IMR-90 (cell line): ENCODE measurements at regions not wholly inside any gene's neighbourhood (a gene's known extent, or its start where the extent isn't known, plus 50 kb on each side); places are given as distances from the start of the nearest gene placed in this dataset.
A peak's percentile ranks its signal among the peaks of the same experiment; 100 is the strongest.

Experiments used
- ATAC-seq: fragments of 200-7000 bp; cut with Tn5 transposase; 2 replicates; pipeline ENCODE4 v1.9.1; 2020; ENCODE audit warnings: low read depth, mild to moderate bottlenecking, moderate library complexity
- BruUV-seq: library from RNA; stranded (reverse); fragments of 400-500 nt; replicated peaks from 2 replicates; lab custom pipeline; 2021; lab: Mats Ljungman, UMichigan
- CTCF ChIA-PET: fragments of 300-600 bp; formaldehyde crosslinking; extraction: SDS; loops from one replicate; lab custom pipeline; 2021; ENCODE audit warnings: antibody characterized with exemption; lab: Yijun Ruan, JAX
- POLR2A ChIA-PET: fragments of 300-600 bp; sonication (Branson Sonifier 250); formaldehyde crosslinking; loops from one replicate; lab custom pipeline; 2022; ENCODE audit warnings: antibody characterized with exemption; ENCODE audit not compliant: unreplicated experiment; lab: Charles Lee
- DNase-seq: peaks from one replicate; pipeline ENCODE4 v3.0.0; 2013
- H2AFZ ChIP-seq: replicated peaks from 2 replicates; pipeline ENCODE3; 2013; ENCODE audit warnings: low read length, mild to moderate bottlenecking; ENCODE audit not compliant: poor library complexity
- H2AK5ac ChIP-seq: 2 replicates; pipeline ENCODE4 v1.6.1; 2013; ENCODE audit warnings: low read depth, low read length, inconsistent platforms
- H2AK9ac ChIP-seq: replicated peaks from 2 replicates; pipeline ENCODE3; 2013; ENCODE audit warnings: mild to moderate bottlenecking, low read depth, low read length, moderate library complexity; ENCODE audit not compliant: poor library complexity
- H2BK120ac ChIP-seq: 2 replicates; pipeline ENCODE4 v1.6.1; 2013; ENCODE audit warnings: low read depth, low read length, inconsistent platforms
- H2BK15ac ChIP-seq: 3 replicates; pipeline ENCODE4 v1.6.1; 2013; ENCODE audit warnings: low read depth, low read length, inconsistent platforms
- H2BK20ac ChIP-seq: 2 replicates; pipeline ENCODE4 v1.6.1; 2013; ENCODE audit warnings: low read depth, mild to moderate bottlenecking, inconsistent platforms, low read length, moderate library complexity
- H2BK5ac ChIP-seq: 2 replicates; pipeline ENCODE4 v1.6.1; 2013; ENCODE audit warnings: mild to moderate bottlenecking, low read depth, low read length, inconsistent platforms; ENCODE audit not compliant: poor library complexity, severe bottlenecking
- H3K14ac ChIP-seq: replicated peaks from 2 replicates; pipeline ENCODE4 v1.6.1; 2013; ENCODE audit warnings: low read depth, low read length, inconsistent platforms
- H3K18ac ChIP-seq: 2 replicates; pipeline ENCODE4 v1.6.1; 2013; ENCODE audit warnings: low read depth, low read length, control low read depth
- H3K23ac ChIP-seq: 2 replicates; pipeline ENCODE4 v1.6.1; 2013; ENCODE audit warnings: low read depth, low read length, inconsistent platforms
- H3K27ac ChIP-seq: 2 replicates; pipeline ENCODE4 v1.5.1; 2013; ENCODE audit warnings: mild to moderate bottlenecking, control low read depth, low read length; ENCODE audit not compliant: insufficient read depth
- H3K27me3 ChIP-seq: 2 replicates; pipeline ENCODE4 v1.6.1; 2013; ENCODE audit warnings: low read length; ENCODE audit not compliant: control insufficient read depth, insufficient read depth
- H3K36me3 ChIP-seq: 2 replicates; pipeline ENCODE4 v1.6.1; 2013; ENCODE audit warnings: low read length, mixed read lengths; ENCODE audit not compliant: control insufficient read depth, insufficient read depth
- H3K4ac ChIP-seq: 2 replicates; pipeline ENCODE4 v1.6.1; 2013; ENCODE audit warnings: low read depth, low read length, inconsistent platforms
- H3K4me1 ChIP-seq: 2 replicates; pipeline ENCODE4 v1.6.1; 2013; ENCODE audit warnings: low read length, mixed read lengths; ENCODE audit not compliant: control insufficient read depth, insufficient read depth
- H3K4me2 ChIP-seq: 2 replicates; pipeline ENCODE4 v1.6.1; 2013; ENCODE audit warnings: low read depth, mild to moderate bottlenecking, control low read depth, low read length, moderate library complexity
- H3K4me3 ChIP-seq: 2 replicates; pipeline ENCODE4 v1.5.1; 2013; ENCODE audit warnings: low read depth, mild to moderate bottlenecking, control low read depth, low read length, moderate library complexity; ENCODE audit not compliant: insufficient read depth
- H3K56ac ChIP-seq: 2 replicates; pipeline ENCODE4 v1.6.1; 2013; ENCODE audit warnings: low read length, inconsistent platforms; ENCODE audit not compliant: insufficient read depth; ENCODE audit errors: extremely low read depth
- H3K79me1 ChIP-seq, 2 experiments: 2 replicates each; pipeline ENCODE4 v1.6.1; 2013; ENCODE audit warnings: low read length in 2 of 2, inconsistent platforms in 1 of 2, low read depth in 1 of 2
- H3K9ac ChIP-seq: 2 replicates; pipeline ENCODE4 v1.6.1; 2013; ENCODE audit warnings: low read depth, low read length, control low read depth
- H3K9me1 ChIP-seq: 2 replicates; pipeline ENCODE4 v1.6.1; 2013; ENCODE audit warnings: low read length, inconsistent platforms; ENCODE audit not compliant: insufficient read depth
- H3K9me3 ChIP-seq: 2 replicates; pipeline ENCODE4 v1.6.1; 2013; ENCODE audit warnings: low read length; ENCODE audit not compliant: control insufficient read depth, insufficient read depth
- H4K20me1 ChIP-seq: 2 replicates; pipeline ENCODE4 v1.6.1; 2013; ENCODE audit warnings: low read length, inconsistent platforms; ENCODE audit not compliant: insufficient read depth
- H4K5ac ChIP-seq: 2 replicates; pipeline ENCODE4 v1.6.1; 2013; ENCODE audit warnings: mild to moderate bottlenecking, low read depth, low read length, control low read depth
- H4K8ac ChIP-seq, 2 experiments: 2 replicates each; pipeline ENCODE4 v1.6.1; 2013; ENCODE audit warnings: low read depth in 2 of 2, low read length in 2 of 2, control low read depth in 1 of 2, inconsistent platforms in 1 of 2
- H4K91ac ChIP-seq: 2 replicates; pipeline ENCODE4 v1.6.1; 2013; ENCODE audit warnings: low read depth, low read length, inconsistent platforms; ENCODE audit not compliant: insufficient read depth
- ELK1 ChIP-seq: fragments of 150-350 bp; IDR thresholded peaks from 2 replicates; pipeline ENCODE4 v1.6.1; 2016; ENCODE audit warnings: low read depth, mild to moderate bottlenecking, low read length, moderate library complexity, borderline replicate concordance
- MAZ ChIP-seq: IDR thresholded peaks from 2 replicates; pipeline ENCODE4 v1.6.1; 2012; ENCODE audit warnings: low read depth, mild to moderate bottlenecking, low read length, improper control_type of control experiment, moderate library complexity, borderline replicate concordance
- SMC3 ChIP-seq: fragments of 150-350 bp; IDR thresholded peaks from 2 replicates; pipeline ENCODE4 v1.6.1; 2016; ENCODE audit warnings: low read depth, mild to moderate bottlenecking, antibody characterized with exemption, low read length, moderate library complexity
- WGBS, 2 experiments: methylation state at CpG; one replicate each; pipeline versions ENCODE4 v1.1.5 to v1.1.7; 2013; ENCODE audit warnings: missing lambda C conversion rate in 2 of 2; ENCODE audit not compliant: insufficient read length in 1 of 2; ENCODE audit errors: extremely low coverage in 2 of 2; 5-methylcytosine and 5-hydroxymethylcytosine counted together
- dilution Hi-C: fragments of 300-500 bp; cut with HindIII; formaldehyde crosslinking; loops from one replicate; pipeline ENCODE4 v1.14.3; 2018; ENCODE audit warnings: low sequenced_read_pairs; ENCODE audit not compliant: unreplicated experiment
- in situ Hi-C: fragments of 300-500 bp; cut with MboI; formaldehyde crosslinking; loops from 3 replicates; pipeline ENCODE4 v1.14.3; 2019; ENCODE audit warnings: low sequenced_read_pairs, inconsistent platforms, mixed read lengths
- intact Hi-C: fragments of 100-400 bp; cut with micrococcal nuclease; formaldehyde crosslinking; loops from 2 replicates; pipeline ENCODE4 v1.10.0; 2022

GRCh38 chr3:107884719-107885460, 205.9 kb downstream of the CD47 start:
- Histone ChIP-seq H3K4me2 (no peak overlapping the region), H2AK5ac (no peak overlapping the region), H3K23ac (no peak overlapping the region), H3K9ac (no peak overlapping the region), H2BK5ac (no peak overlapping the region), H2AFZ (peak overlapping the region; percentile 47), H2BK20ac (no peak overlapping the region), H2BK120ac (0 out of 2 replicates have a peak overlapping the region, but pooled peaks have one; percentile 29), H2AK9ac (no peak overlapping the region), H3K4me1 (peaks cover 3% of the 10 kb centered on the region), H3K4ac (no peak overlapping the region), H3K9me3 (no peaks in the 10 kb centered on the region; the same call in 1 of the 2 replicates), H4K20me1 (no peaks in the 10 kb centered on the region), H3K36me3 (no peaks in the 10 kb centered on the region), H3K4me3 (no peak overlapping the region), H4K8ac (peak overlapping the region in 1 of 2 experiments; percentile 40; a peak in 1 of 4 replicates), H3K27ac (no peak overlapping the region), H3K14ac (no peak overlapping the region; the same call in 1 of the 2 replicates), H3K9me1 (0 out of 2 replicates have a peak, but pooled peaks cover 5% of the 10 kb centered on the region), H4K91ac (no peak overlapping the region), H2BK15ac (peak overlapping the region; percentile 34; the same call in 1 of the 3 replicates), H4K5ac (no peak overlapping the region), H3K18ac (no peak overlapping the region), H3K56ac (no peak overlapping the region), H3K79me1 (no peaks in the 10 kb centered on the region), H3K27me3 (no peaks in the 10 kb centered on the region)
- CTCF ChIA-PET, result interaction anchor here (1.5 to 1.8 kb wide), 2 partner anchors 9 to 22 kb away, joined by 3 to 5 read pairs; no protein-coding TSS in a partner anchor
- BruUV-seq, result no TSS peak
- intact Hi-C loops (no loop called here), in situ Hi-C loops (no loop called here), dilution Hi-C loops (no loop called here)
- DNase-seq (peak; percentile 61), ATAC-seq (peak; percentile 87)
- TF ChIP-seq ELK1, result no peak
- TF ChIP-seq MAZ, result no peak
- no peak for TF ChIP-seq SMC3
- POLR2A ChIA-PET, result no interaction called here
- 40% methylated on average over 1 of the region's 2 CpGs; no CpG with 5 or more reads in 1 of the 2 experiments for WGBS, 2 experiments
